ENCODE measurements at regions not wholly inside any gene's neighbourhood (a gene's known extent, or its start where the extent isn't known, plus 50 kb on each side); places are given as distances from the start of the nearest gene placed in this dataset.
"Not testable (repeated sequence)": the region's sequence is repeated elsewhere in the genome, so short reads cannot be mapped to it uniquely, and the experiment has no call there.

DNA sequence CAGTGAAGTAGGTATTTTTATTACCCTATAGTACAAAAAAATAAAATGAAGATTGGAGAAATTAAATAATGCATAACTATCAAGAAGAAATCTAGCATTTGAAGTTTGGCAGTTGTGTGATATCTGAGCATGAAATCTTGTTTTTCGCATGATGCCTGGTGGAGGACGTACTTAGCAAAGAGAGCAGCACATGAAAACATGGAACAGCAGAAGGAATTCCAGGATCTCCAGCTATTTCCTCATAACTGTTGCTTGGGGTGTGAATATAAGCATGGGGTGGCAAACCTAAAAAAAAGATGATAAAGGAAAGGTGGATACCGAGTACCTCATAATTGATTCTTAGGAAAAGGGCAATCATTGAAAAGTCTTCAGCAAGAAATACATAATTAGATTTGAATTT is 174.3 kb upstream of the FAM3C start:
- no peak for DNase-seq (ENCODE audit: low spot score)

DNA sequence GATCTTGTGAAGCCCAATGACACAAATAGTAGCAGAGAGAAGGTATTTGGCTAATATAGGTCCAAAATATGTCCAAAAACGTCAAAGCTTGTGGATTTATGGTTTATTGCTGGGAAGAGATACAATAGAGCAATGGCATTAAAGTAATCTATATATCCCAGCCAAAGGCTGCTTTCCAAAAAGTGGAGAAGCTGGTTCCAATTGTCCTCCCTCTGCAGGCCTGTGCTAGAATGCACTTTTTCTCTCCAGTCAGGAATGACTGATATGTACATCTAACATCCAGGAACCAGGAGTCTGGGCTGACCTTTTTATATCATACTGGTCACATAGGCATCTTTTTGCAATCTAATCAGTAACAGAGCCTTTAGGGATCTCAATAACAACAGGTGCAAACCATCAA is 167.1 kb upstream of the FAM3C start:
- DNase-seq (ENCODE audit: low spot score): peak; percentile 46

DNA sequence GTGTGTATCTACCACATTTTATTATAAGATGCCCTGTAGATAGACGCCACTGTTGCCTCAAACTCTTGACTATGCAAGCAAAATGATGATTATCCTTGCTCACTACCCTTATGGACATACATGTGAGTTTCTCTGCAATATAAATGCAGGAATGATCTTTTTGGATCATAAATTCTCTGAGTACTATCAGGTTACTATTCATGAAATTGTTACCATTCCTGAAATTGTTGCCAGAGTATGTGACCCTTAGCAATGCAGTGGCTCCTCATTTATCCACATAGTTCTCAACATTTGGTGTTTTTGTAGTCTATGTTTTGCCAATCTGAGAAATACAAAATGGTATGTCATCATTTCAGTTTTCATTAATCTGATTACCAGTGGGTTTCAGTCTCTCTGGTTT is 166.2 kb upstream of the FAM3C start:
- no peak for DNase-seq (ENCODE audit: low spot score)

DNA sequence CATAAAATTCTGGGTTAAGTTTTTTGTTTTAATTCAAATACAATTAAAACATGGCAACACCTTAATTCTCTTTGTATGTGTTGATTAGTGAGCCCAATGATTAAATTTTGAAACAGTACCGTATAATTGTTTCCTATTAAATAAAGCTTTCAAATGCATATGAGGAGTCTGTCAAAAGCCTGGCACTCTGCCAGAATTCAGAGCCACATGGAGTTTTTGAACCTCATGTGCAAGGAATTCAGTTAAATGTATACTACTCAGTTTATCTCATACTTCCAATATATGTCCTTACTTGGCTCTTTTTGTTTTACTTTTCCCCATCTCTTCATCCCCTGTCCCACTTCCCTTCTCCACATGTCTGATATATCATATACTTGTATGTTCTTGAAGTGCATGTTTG is 165.6 kb upstream of the FAM3C start:
- DNase-seq (ENCODE audit: low spot score): peak; percentile 26

DNA sequence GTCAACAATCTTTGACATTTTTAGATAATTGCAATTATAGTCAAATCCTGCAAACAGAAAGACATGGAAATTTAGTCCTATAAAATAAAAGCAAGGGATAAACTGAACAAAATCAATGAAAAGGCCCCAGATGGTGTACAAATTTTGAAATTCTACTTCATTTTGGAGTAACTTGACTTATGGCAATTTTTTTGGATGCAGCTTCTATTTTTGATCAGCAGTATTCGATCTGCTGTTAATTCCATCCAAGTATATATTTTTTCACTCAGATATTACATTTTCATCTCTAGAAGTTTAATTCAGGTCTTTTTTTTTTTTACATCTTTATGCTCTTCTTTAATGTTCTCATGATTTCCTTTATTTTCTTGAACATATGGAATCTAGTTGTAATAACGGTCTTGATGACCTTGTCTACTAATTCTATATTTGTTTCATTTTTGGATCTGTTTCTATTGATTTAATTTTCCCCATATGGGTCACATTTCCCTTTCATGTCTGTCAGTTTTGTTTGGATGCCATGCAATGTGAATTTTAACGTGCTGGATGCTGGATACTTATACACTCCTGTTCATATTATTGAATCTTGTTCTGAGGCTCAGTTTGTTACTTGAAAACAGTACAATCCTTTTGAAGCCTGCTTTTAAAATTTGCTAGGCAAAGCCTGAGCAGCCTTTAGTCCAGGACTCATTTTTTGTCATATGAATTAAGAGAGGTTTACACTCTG is 164.3 kb upstream of the FAM3C start:
- DNase-seq (ENCODE audit: low spot score): no peak

DNA sequence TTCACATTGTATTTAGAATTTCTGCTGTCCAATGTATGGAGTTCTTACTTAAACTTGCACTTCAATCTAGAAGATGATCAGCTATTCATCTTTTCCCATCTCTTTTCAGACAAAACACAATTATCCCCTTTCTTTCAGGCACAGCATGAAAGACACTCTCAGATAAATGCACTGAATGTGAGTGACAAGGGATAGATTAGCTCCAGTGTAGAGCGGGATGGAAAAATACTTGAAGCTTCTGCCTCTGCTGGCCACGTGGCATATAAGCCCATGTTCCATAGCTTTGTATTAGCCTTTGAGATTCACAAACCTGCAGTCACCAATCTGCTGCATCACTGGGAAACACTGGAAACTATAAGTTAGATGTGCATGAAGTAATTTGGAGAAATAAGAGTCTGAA is 162.2 kb upstream of the FAM3C start:
- DNase-seq (ENCODE audit: low spot score): peak; percentile 30

DNA sequence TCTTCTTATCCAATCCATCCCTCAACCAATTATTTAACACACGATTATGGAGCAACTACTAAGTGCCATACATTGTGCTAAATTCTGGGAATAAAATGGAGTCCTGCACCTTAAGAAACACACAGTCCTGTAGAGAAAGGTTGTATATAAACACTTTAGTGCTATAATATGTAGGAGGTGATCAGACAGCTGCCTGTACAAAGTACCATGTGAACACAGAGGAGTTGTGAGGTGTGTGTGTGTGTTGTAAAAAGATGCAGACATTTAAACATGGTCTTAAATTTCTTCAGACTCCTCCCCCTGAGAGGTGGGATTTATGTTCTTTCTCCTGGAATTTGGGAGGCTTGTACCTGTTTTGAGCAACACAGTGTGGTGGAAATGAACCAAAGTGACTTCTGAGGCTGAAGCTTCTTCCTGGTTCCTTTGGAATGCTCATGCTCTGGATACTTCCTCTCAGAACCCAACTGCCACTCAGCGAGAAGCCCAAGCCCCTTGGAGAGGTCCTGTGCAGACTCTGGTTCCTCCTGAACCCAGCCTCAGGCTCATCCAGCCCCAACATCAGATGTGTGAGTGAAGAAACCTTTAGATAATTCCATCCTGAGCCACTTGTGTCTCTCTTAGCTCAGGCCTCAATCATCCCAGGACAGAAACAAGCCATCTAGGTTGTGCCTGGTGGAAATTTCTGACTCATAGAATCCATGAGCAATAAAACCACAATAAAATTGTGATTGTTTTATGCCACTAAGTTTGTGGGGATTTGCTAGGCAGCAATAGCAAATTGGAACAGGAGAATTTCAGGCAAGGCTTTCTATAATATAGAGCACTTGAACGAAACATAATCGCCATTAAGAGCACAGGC is 161.2 kb upstream of the FAM3C start:
- DNase-seq (ENCODE audit: low spot score): no peak

DNA sequence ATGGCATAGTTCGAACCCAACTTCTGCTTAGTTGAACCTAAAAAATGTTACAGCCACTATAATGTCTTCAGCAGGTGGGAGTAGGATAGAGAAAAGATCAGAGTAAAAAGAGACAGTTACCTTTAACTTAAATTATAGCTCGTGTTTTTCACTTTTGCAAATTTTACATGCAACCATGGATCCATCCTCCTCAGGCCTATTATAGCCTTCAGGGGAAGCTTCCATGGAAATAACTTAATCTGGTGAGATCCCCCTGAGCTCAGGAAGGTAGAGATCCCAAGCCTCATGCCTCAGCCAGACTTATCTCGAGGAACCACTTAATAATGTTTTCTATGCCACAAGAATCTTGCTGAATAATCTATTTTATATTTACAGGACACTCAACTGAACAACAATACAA is 159.4 kb upstream of the FAM3C start:
- no peak for DNase-seq (ENCODE audit: low spot score)

DNA sequence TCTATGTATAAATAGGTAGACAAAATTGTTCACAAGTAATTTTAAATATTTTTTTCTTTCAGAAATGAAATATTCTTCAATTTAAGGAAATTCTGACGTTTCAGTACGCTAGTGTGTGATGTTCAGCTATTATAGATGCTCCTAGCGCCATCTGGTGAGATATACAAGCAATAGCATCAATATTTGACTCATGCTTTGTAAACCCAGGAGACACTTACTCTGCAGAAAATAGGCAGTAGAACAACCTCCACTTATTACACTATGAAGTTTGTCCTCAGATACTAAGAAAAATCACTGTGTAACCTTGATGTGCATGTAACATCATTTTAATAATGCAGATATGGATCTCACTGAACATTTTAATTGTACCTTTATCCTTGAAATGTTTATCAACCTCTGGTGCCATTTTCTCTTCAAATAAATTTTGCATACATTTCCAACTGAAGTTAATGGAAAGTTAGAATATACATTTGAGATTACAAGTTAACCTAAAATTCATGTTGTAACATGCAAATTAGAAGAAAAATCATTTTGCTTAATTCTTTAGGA is 151.5 kb upstream of the FAM3C start:
- DNase-seq (ENCODE audit: low spot score): peak; percentile 86

DNA sequence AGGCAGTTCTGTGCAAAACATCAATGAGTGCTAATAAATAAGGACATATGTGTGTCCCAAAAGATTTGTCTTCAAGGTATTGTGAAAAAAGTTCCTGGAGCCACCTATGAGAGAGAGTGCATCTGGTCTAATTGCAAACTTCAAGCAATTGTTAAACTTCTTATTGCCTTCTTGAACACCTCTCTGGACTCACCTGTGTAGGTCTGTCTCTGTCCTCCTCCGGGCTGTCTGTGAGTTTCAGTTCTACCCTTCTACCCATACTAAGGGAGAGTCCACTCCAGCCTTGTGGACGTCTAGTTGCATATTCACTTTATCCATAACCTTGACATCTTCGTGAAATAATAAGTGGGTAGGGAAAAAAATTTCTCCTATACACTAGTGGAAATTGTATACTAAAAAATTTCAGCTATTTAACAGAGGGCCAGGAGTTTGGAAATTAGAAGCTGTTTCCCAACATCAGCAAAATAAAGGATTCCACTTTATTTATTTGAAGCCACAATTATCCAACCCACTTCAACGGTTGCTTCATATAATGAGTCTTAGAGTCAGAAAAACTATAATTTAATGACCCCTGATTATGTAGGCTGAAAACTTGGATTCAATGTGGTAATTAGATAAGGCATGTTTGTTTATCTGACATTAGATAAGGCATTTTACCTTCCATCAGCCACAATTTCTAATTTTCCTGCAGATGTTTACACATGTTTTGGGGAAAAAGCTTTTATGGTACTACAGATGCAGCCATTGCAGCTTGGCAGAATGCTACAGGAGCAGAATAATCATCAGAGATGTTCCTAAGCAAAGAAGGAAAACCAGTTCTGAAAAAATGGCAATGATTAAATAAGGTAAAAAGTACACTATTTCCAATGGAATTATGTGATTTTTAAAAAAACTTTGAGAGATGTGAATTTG is 150.8 kb upstream of the FAM3C start:
- no peak for DNase-seq (ENCODE audit: low spot score)

DNA sequence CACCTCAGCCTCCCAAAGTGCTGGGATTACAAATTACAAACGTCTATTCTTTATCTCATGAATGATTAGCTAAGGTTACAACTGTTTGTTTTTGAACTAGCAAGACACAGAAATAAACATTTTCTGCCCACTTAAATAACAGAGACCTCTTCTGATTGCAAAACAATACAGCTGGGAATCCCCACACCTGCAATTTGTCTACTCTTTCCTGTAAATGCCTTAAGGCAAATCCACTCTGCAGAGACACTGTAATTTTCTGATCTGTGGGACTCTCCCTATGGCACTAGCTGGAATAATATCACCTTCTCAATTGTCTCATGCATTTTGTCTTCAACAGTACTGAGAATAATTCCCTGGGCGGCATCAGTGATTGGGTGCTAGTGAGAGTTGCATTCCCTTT is 149.3 kb upstream of the FAM3C start:
- no peak for DNase-seq (ENCODE audit: low spot score)

DNA sequence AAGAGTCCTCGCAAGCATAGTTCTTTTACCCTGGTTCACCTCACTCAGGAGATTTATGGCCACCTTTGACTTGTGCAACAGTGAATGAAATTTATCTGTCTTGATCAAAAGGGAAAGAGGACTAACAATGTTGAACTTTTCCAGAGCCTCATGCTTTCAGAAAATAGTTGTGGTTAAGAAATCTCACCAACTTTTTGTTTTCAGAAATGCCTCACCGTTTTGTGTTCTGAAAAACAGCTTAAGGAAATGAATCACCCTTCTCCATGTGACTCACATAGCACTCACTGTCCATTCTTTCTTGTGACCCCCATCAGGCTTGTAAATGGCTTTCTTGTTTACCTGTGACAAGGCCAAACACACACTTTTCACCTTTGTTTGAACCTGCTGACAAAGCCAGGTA is 148.6 kb upstream of the FAM3C start:
- DNase-seq (ENCODE audit: low spot score): peak; percentile 88

DNA sequence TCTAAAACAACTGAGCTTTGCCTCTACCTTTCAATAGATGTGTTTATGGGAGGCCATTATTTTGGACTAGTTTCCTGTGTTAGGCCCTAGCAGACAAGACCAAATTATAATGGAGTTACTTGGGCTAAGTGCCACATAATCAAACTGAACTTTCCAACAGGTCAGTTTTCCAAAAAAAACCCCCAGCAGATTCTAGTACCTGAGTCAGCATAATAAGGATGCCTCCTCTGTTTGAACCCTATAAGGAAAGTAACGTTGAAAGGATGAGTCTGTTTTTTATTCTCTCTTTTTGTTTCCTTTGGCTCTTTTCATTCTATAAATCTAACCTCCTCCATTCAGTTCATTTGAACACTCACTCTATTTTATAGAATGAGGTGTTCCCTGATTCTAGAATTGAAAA is 148.1 kb upstream of the FAM3C start:
- DNase-seq (ENCODE audit: low spot score): no peak

DNA sequence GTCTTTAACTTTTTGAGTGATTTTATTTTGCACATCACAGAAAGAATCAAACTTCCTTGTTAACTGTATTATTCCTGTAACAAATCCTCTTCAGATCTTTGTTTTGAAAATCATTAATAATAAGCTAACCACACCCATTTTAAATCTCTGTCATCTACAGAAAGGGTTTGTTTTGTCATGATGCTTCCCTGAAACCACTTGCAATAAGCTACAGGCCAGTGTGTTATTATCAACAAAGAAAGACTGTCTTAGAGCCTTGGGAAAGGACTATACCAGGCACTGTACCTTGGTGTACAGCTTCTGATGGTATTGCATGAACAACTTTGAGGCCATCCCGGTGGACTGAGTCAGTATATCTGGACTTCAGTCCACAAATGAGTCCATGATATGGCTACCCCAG is 145.3 kb upstream of the FAM3C start:
- DNase-seq (ENCODE audit: low spot score): no peak

DNA sequence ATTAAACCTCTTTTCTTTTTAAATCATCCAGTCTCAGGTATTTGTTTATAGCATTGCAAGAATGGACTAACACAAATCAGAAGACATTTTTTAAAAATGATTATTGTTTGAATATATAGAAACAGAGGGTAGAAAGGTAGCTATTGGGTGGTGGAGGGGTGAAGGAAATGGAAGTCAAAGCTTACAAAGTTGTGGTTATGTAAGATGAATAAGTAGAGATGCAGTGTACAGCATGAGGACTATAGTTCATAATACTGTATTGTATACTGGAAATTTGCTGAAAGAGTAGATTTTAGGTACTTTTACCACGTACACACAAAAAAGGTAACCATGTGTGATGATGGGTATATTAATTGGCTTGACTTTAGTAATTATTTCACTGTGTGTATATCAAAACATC is 144.0 kb upstream of the FAM3C start:
- no peak for DNase-seq (ENCODE audit: low spot score)

DNA sequence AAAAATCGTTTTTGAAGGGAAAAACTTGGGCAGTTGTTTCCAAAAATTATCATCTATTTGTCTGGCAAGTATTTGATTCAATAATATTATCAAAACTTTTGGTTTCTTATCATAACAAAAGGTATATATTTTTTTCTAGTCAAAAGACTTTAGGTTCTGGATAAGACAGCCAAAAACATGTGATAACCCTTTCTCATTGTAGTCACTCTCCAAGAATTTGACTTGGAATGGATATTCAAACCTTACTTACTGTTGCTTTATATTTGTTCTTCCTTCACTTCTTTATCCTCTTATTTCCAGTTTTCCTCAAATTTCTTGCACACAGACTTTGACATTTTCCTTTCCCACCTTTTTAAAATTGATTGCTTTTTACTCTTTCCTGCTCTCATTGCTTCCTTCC is 140.9 kb upstream of the FAM3C start:
- DNase-seq (ENCODE audit: low spot score): no peak

DNA sequence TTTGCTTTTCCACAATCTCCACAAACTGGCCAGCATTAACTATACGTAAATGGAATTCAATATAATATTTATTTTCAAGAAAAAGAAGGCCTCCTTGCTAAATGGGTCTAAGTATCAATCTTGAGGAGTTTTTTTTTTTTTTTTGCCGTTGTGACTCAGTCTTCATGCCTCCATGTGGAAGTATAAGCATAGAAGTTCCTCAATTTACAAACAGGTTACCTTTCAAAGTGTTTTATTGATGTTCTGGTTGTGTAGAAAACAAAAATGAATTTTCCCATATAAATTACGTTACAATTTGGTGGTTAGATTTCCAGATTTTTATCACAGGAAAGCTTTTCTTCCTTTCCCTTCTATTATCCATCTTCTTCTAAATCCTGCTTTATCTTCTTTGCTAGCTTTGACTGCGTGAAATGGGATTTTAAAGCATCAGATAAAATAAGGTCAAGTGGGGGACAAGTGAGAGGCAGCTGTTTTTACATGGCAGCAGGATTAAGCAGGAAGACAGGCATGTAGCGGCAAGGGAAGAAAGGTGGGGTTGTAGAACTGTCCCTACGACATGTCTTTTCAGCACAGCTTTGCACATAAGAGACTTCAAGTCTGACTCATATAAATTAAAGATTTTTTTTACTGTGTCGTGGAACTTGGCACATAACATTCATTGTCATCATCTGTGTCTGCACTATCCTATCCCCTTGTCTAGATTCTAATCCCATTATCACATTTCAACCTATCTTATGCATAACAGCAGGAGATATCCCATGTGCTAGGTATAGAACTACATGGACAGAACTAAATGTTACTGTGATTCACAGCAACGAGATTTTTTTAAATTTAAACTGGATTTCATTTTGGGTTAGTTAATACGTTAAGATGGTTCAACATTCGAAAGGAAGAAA is 135.3 kb upstream of the FAM3C start:
- DNase-seq (ENCODE audit: low spot score): no peak

DNA sequence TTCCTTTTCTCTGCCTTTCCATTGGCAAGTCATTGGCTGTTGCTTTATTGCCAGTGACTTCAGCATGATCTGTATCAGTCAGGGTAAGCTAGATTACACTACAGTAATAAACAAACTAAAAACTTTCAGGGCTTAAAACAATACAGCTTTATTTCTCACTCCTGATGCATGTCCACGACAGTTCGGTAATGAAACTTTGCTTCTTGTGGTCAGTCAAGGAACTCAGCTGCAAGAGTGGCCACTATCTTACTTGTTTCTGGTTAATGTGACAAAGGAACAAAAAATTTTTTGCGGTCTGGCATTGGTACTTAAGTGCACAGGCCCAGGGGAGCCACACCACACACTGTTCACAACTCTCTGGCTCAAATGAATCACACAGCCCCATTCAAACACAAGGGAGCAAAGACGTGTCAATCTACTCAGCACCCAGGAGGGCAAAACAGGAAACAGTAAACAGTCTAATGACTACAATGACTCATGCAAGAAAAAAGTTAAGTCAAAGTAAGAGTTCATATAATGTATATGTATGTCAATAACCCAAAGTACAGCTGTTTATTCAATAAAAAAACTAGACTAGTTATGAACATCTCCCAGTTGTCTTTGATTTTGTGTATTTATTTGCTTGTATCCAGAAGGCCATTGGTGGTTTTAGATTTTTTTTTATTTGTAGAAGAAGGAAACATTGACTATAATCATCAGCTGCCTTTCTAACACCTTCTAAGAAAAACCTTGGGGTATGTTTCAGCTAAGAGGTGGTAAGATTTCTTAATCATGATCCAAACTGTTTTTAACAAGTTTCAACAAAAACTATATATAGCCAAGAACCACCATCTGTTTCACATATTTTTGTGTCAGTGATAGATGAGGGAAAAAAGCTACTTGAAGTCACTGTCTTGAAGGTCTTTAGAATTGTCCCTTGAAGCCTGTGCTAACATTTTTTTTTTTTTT is 134.4 kb upstream of the FAM3C start:
- DNase-seq (ENCODE audit: low spot score): peak; percentile 92

DNA sequence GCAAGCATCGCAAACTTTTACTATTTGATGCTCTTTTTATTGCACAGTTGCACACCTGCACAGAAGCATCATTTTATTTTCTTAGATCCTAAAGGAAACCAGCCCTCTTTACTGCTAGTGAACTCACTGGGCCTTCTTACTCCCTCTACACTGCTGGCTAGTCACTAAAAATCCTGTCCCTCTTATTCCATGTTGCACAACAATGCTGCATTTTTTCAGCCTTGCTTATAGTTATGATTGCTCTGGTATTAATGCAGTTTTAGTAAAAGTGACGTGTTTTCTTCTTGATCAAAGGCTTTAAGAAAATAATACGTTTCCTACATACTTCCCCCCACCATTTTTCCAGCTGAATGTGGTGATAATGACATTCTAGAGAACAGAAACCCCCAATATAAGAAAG is 132.9 kb upstream of the FAM3C start:
- no peak for DNase-seq (ENCODE audit: low spot score)

DNA sequence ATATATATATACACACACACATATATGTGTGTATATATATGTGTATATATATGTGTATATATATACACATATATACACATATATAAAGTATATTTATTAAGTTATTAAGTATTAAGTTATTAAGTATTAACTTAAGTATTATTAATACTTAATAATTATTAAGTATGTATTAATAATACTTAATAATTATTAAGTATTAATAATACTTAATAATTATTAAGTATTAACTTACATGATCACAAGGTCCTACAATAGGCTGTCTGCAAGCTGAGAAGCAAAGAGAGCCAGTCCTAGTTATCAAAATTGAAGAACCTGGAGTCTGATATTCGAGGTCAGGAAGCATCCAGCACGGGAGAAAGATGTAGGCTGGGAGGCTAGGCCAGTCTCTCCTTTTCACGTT is 130.1 kb upstream of the FAM3C start:
- not testable (repeated sequence) for DNase-seq (ENCODE audit: low spot score)

Measured in HT-29 (cell line).